Left ventricle myocardium inferior (tissue), 1 donor: ENCODE measurements at regions not wholly inside any gene's neighbourhood (a gene's known extent, or its start where the extent isn't known, plus 50 kb on each side); places are given as distances from the start of the nearest gene placed in this dataset.

Source experiments
- DNase-seq: peaks from one replicate; pipeline ENCODE4 v3.0.0-alpha.2; 2020
- H3K27ac ChIP-seq: fragments of 200-600 bp; replicated peaks from 2 replicates; pipeline ENCODE4 v1.8.0; 2021
- H3K27me3 ChIP-seq: fragments of 200-600 bp; 2 replicates; pipeline ENCODE4 v1.8.0; 2021; ENCODE audit warnings: low read depth
- H3K36me3 ChIP-seq: fragments of 200-600 bp; 2 replicates; pipeline ENCODE4 v1.8.0; 2021
- H3K4me1 ChIP-seq: fragments of 200-600 bp; 2 replicates; pipeline ENCODE4 v1.8.0; 2021
- H3K4me3 ChIP-seq: fragments of 200-600 bp; 2 replicates; pipeline ENCODE4 v1.8.0; 2021; ENCODE audit warnings: mild to moderate bottlenecking, moderate library complexity
- H3K9me3 ChIP-seq: fragments of 200-600 bp; replicated peaks from 2 replicates; pipeline ENCODE4 v1.8.0; 2021
- CTCF ChIP-seq: fragments of 200-600 bp; IDR thresholded peaks from 2 replicates; pipeline ENCODE4 v1.8.0; 2021; ENCODE audit warnings: antibody characterized with exemption, mild to moderate bottlenecking, borderline replicate concordance
- intact Hi-C: fragments of 100-400 bp; cut with micrococcal nuclease; formaldehyde crosslinking; loops from one replicate; pipeline ENCODE4 v1.11.0; 2022
- donor health status: DM: no; HTN: yes; CAD: no; lungs with severe emphysema.

- H3K27ac ChIP-seq: no peak overlapping the region
- H3K27me3 ChIP-seq: peaks cover 7% of the 10 kb centered on the region
- no peaks in the 10 kb centered on the region for H3K36me3 ChIP-seq
- H3K4me1 ChIP-seq: no peaks in the 10 kb centered on the region
- H3K4me3 ChIP-seq: no peak overlapping the region
- TF ChIP-seq CTCF: no peak
- intact Hi-C loops: no loop called here
- H3K9me3 ChIP-seq: no peaks in the 10 kb centered on the region
- DNase-seq: no peak
Measured at GRCh38 chr2:62440281-62440946, 65.6 kb downstream of the TMEM17 start.

GRCh38 chr2:62439425-62439824, 66.6 kb downstream of the TMEM17 start:
- Histone ChIP-seq H3K4me3 (no peak overlapping the region), H3K9me3 (no peaks in the 10 kb centered on the region), H3K36me3 (no peaks in the 10 kb centered on the region), H3K27me3 (peaks cover 7% of the 10 kb centered on the region), H3K4me1 (no peaks in the 10 kb centered on the region), H3K27ac (no peak overlapping the region)
- intact Hi-C loops: no loop called here
- no peak for DNase-seq
- no peak for TF ChIP-seq CTCF

- Histone ChIP-seq H3K4me3 (no peak overlapping the region), H3K27ac (no peak overlapping the region), H3K9me3 (no peaks in the 10 kb centered on the region), H3K27me3 (peaks cover 7% of the 10 kb centered on the region), H3K4me1 (no peaks in the 10 kb centered on the region), H3K36me3 (no peaks in the 10 kb centered on the region)
- TF ChIP-seq CTCF: no peak
- no peak for DNase-seq
- intact Hi-C loops: no loop called here
Measured at GRCh38 chr2:62437785-62438184, 68.2 kb downstream of the TMEM17 start.

- Histone ChIP-seq H3K27ac (no peak overlapping the region), H3K36me3 (no peaks in the 10 kb centered on the region), H3K4me1 (no peaks in the 10 kb centered on the region), H3K4me3 (no peak overlapping the region), H3K9me3 (no peaks in the 10 kb centered on the region), H3K27me3 (no peaks in the 10 kb centered on the region)
- intact Hi-C loops: no loop called here
- no peak for TF ChIP-seq CTCF
- DNase-seq: no peak
Measured at GRCh38 chr2:62435720-62436119, 70.3 kb downstream of the TMEM17 start.

GRCh38 chr2:62432407-62432806, 73.6 kb downstream of the TMEM17 start:
- Histone ChIP-seq H3K9me3 (no peaks in the 10 kb centered on the region), H3K36me3 (no peaks in the 10 kb centered on the region), H3K4me3 (no peak overlapping the region), H3K27ac (no peak overlapping the region), H3K27me3 (no peaks in the 10 kb centered on the region), H3K4me1 (no peaks in the 10 kb centered on the region)
- DNase-seq: no peak
- intact Hi-C loops: no loop called here
- no peak for TF ChIP-seq CTCF
